IMR-90 (cell line): ENCODE measurements at regions not wholly inside any gene's neighbourhood (a gene's known extent, or its start where the extent isn't known, plus 50 kb on each side); places are given as distances from the start of the nearest gene placed in this dataset.

ENCODE experiments used
- ATAC-seq: fragments of 200-7000 bp; cut with Tn5 transposase; 2 replicates; pipeline ENCODE4 v1.9.1; 2020; ENCODE audit warnings: low read depth, mild to moderate bottlenecking, moderate library complexity
- BruUV-seq: library from RNA; stranded (reverse); fragments of 400-500 nt; replicated peaks from 2 replicates; lab custom pipeline; 2021; lab: Mats Ljungman, UMichigan
- CTCF ChIA-PET: fragments of 300-600 bp; formaldehyde crosslinking; extraction: SDS; loops from one replicate; lab custom pipeline; 2021; ENCODE audit warnings: antibody characterized with exemption; lab: Yijun Ruan, JAX
- POLR2A ChIA-PET: fragments of 300-600 bp; sonication (Branson Sonifier 250); formaldehyde crosslinking; loops from one replicate; lab custom pipeline; 2022; ENCODE audit warnings: antibody characterized with exemption; ENCODE audit not compliant: unreplicated experiment; lab: Charles Lee
- DNase-seq: peaks from one replicate; pipeline ENCODE4 v3.0.0; 2013
- H2AFZ ChIP-seq: replicated peaks from 2 replicates; pipeline ENCODE3; 2013; ENCODE audit warnings: low read length, mild to moderate bottlenecking; ENCODE audit not compliant: poor library complexity
- H2AK5ac ChIP-seq: 2 replicates; pipeline ENCODE4 v1.6.1; 2013; ENCODE audit warnings: low read depth, low read length, inconsistent platforms
- H2AK9ac ChIP-seq: replicated peaks from 2 replicates; pipeline ENCODE3; 2013; ENCODE audit warnings: mild to moderate bottlenecking, low read depth, low read length, moderate library complexity; ENCODE audit not compliant: poor library complexity
- H2BK120ac ChIP-seq: 2 replicates; pipeline ENCODE4 v1.6.1; 2013; ENCODE audit warnings: low read depth, low read length, inconsistent platforms
- H2BK15ac ChIP-seq: 3 replicates; pipeline ENCODE4 v1.6.1; 2013; ENCODE audit warnings: low read depth, low read length, inconsistent platforms
- H2BK20ac ChIP-seq: 2 replicates; pipeline ENCODE4 v1.6.1; 2013; ENCODE audit warnings: low read depth, mild to moderate bottlenecking, inconsistent platforms, low read length, moderate library complexity
- H2BK5ac ChIP-seq: 2 replicates; pipeline ENCODE4 v1.6.1; 2013; ENCODE audit warnings: mild to moderate bottlenecking, low read depth, low read length, inconsistent platforms; ENCODE audit not compliant: poor library complexity, severe bottlenecking
- H3K14ac ChIP-seq: replicated peaks from 2 replicates; pipeline ENCODE4 v1.6.1; 2013; ENCODE audit warnings: low read depth, low read length, inconsistent platforms
- H3K18ac ChIP-seq: 2 replicates; pipeline ENCODE4 v1.6.1; 2013; ENCODE audit warnings: low read depth, low read length, control low read depth
- H3K23ac ChIP-seq: 2 replicates; pipeline ENCODE4 v1.6.1; 2013; ENCODE audit warnings: low read depth, low read length, inconsistent platforms
- H3K27ac ChIP-seq: 2 replicates; pipeline ENCODE4 v1.5.1; 2013; ENCODE audit warnings: mild to moderate bottlenecking, control low read depth, low read length; ENCODE audit not compliant: insufficient read depth
- H3K27me3 ChIP-seq: 2 replicates; pipeline ENCODE4 v1.6.1; 2013; ENCODE audit warnings: low read length; ENCODE audit not compliant: control insufficient read depth, insufficient read depth
- H3K36me3 ChIP-seq: 2 replicates; pipeline ENCODE4 v1.6.1; 2013; ENCODE audit warnings: low read length, mixed read lengths; ENCODE audit not compliant: control insufficient read depth, insufficient read depth
- H3K4ac ChIP-seq: 2 replicates; pipeline ENCODE4 v1.6.1; 2013; ENCODE audit warnings: low read depth, low read length, inconsistent platforms
- H3K4me1 ChIP-seq: 2 replicates; pipeline ENCODE4 v1.6.1; 2013; ENCODE audit warnings: low read length, mixed read lengths; ENCODE audit not compliant: control insufficient read depth, insufficient read depth
- H3K4me2 ChIP-seq: 2 replicates; pipeline ENCODE4 v1.6.1; 2013; ENCODE audit warnings: low read depth, mild to moderate bottlenecking, control low read depth, low read length, moderate library complexity
- H3K4me3 ChIP-seq: 2 replicates; pipeline ENCODE4 v1.5.1; 2013; ENCODE audit warnings: low read depth, mild to moderate bottlenecking, control low read depth, low read length, moderate library complexity; ENCODE audit not compliant: insufficient read depth
- H3K56ac ChIP-seq: 2 replicates; pipeline ENCODE4 v1.6.1; 2013; ENCODE audit warnings: low read length, inconsistent platforms; ENCODE audit not compliant: insufficient read depth; ENCODE audit errors: extremely low read depth
- H3K79me1 ChIP-seq, 2 experiments: 2 replicates each; pipeline ENCODE4 v1.6.1; 2013; ENCODE audit warnings: low read length in 2 of 2, inconsistent platforms in 1 of 2, low read depth in 1 of 2
- H3K9ac ChIP-seq: 2 replicates; pipeline ENCODE4 v1.6.1; 2013; ENCODE audit warnings: low read depth, low read length, control low read depth
- H3K9me1 ChIP-seq: 2 replicates; pipeline ENCODE4 v1.6.1; 2013; ENCODE audit warnings: low read length, inconsistent platforms; ENCODE audit not compliant: insufficient read depth
- H3K9me3 ChIP-seq: 2 replicates; pipeline ENCODE4 v1.6.1; 2013; ENCODE audit warnings: low read length; ENCODE audit not compliant: control insufficient read depth, insufficient read depth
- H4K20me1 ChIP-seq: 2 replicates; pipeline ENCODE4 v1.6.1; 2013; ENCODE audit warnings: low read length, inconsistent platforms; ENCODE audit not compliant: insufficient read depth
- H4K5ac ChIP-seq: 2 replicates; pipeline ENCODE4 v1.6.1; 2013; ENCODE audit warnings: mild to moderate bottlenecking, low read depth, low read length, control low read depth
- H4K8ac ChIP-seq, 2 experiments: 2 replicates each; pipeline ENCODE4 v1.6.1; 2013; ENCODE audit warnings: low read depth in 2 of 2, low read length in 2 of 2, control low read depth in 1 of 2, inconsistent platforms in 1 of 2
- H4K91ac ChIP-seq: 2 replicates; pipeline ENCODE4 v1.6.1; 2013; ENCODE audit warnings: low read depth, low read length, inconsistent platforms; ENCODE audit not compliant: insufficient read depth
- BHLHE40 ChIP-seq: fragments of 150-350 bp; IDR thresholded peaks from 2 replicates; pipeline ENCODE4 v1.6.1; 2016; ENCODE audit warnings: mild to moderate bottlenecking, low read depth, low read length
- CEBPB ChIP-seq: IDR thresholded peaks from 2 replicates; pipeline ENCODE4 v1.6.1; 2012; ENCODE audit warnings: low read depth, low read length, improper control_type of control experiment
- FOS ChIP-seq: fragments of 150-350 bp; IDR thresholded peaks from 2 replicates; pipeline ENCODE4 v1.6.1; 2016; ENCODE audit warnings: low read depth, low read length
- MAZ ChIP-seq: IDR thresholded peaks from 2 replicates; pipeline ENCODE4 v1.6.1; 2012; ENCODE audit warnings: low read depth, mild to moderate bottlenecking, low read length, improper control_type of control experiment, moderate library complexity, borderline replicate concordance
- MXI1 ChIP-seq: IDR thresholded peaks from 2 replicates; pipeline ENCODE4 v1.6.1; 2012; ENCODE audit warnings: low read depth, mild to moderate bottlenecking, low read length, moderate library complexity, borderline replicate concordance
- NFE2L2 ChIP-seq: fragments of 150-350 bp; IDR thresholded peaks from 2 replicates; pipeline ENCODE4 v1.6.1; 2016; ENCODE audit warnings: low read depth, mild to moderate bottlenecking, low read length
- RAD21 ChIP-seq: IDR thresholded peaks from 2 replicates; pipeline ENCODE4 v1.6.1; 2012; ENCODE audit warnings: low read length, improper control_type of control experiment
- RCOR1 ChIP-seq: IDR thresholded peaks from 2 replicates; pipeline ENCODE4 v1.6.1; 2012; ENCODE audit warnings: mild to moderate bottlenecking, low read length, improper control_type of control experiment; ENCODE audit not compliant: insufficient replicate concordance
- SMC3 ChIP-seq: fragments of 150-350 bp; IDR thresholded peaks from 2 replicates; pipeline ENCODE4 v1.6.1; 2016; ENCODE audit warnings: low read depth, mild to moderate bottlenecking, antibody characterized with exemption, low read length, moderate library complexity
- WGBS, 2 experiments: methylation state at CpG; one replicate each; pipeline versions ENCODE4 v1.1.5 to v1.1.7; 2013; ENCODE audit warnings: missing lambda C conversion rate in 2 of 2; ENCODE audit not compliant: insufficient read length in 1 of 2; ENCODE audit errors: extremely low coverage in 2 of 2; 5-methylcytosine and 5-hydroxymethylcytosine counted together
- dilution Hi-C: fragments of 300-500 bp; cut with HindIII; formaldehyde crosslinking; loops from one replicate; pipeline ENCODE4 v1.14.3; 2018; ENCODE audit warnings: low sequenced_read_pairs; ENCODE audit not compliant: unreplicated experiment
- in situ Hi-C: fragments of 300-500 bp; cut with MboI; formaldehyde crosslinking; loops from 3 replicates; pipeline ENCODE4 v1.14.3; 2019; ENCODE audit warnings: low sequenced_read_pairs, inconsistent platforms, mixed read lengths
- intact Hi-C: fragments of 100-400 bp; cut with micrococcal nuclease; formaldehyde crosslinking; loops from 2 replicates; pipeline ENCODE4 v1.10.0; 2022
- TF ChIP-seq, protein P1 (sequence below): fragments of 150-350 bp; IDR thresholded peaks from 2 replicates; pipeline ENCODE4 v1.6.1; 2017; ENCODE audit warnings: mild to moderate bottlenecking, antibody characterized with exemption, low read length, low read depth
- TF ChIP-seq, protein P2 (sequence below): conservative IDR thresholded peaks from 2 replicates; pipeline ENCODE4 v1.5.1; 2012; ENCODE audit warnings: mild to moderate bottlenecking, low read depth, low read length, improper control_type of control experiment

DNA sequence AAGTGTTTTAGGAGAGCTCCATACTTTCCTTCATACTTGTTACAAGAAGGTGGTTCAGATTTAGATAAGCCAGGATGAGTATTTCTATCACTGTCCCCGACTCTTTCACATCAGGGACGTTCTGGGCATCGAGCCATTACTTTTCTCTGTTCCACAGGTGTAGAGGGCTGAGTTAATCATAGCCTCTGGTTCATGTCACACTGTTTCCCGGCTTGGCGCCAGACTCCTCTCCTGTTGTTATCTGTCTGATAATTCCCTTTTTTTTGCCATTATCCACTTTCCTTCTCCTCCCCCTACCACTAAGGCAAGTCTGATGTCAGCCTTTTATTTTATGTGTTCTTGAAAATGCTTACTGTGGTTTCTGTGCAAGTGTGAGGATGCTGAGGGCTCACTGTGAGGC lies 593.4 kb downstream of the UTRN start:
- in situ Hi-C loops = no loop called here
- no peak overlapping the region for H3K4ac ChIP-seq
- H2AK9ac ChIP-seq = no peak overlapping the region
- H3K27ac ChIP-seq = no peak overlapping the region
- no peaks in the 10 kb centered on the region for H3K9me3 ChIP-seq
- H3K23ac ChIP-seq = no peak overlapping the region
- H2AK5ac ChIP-seq = no peak overlapping the region
- H4K8ac ChIP-seq = no peak overlapping the region
- ChIA-PET CTCF (no interaction called here), POLR2A (no interaction called here)
- BruUV-seq = no TSS peak
- no peaks in the 10 kb centered on the region for H3K27me3 ChIP-seq
- H3K4me2 ChIP-seq = no peak overlapping the region
- H3K14ac ChIP-seq = no peak overlapping the region; the same call in 1 of the 2 replicates
- dilution Hi-C loops = no loop called here
- no peak overlapping the region for H2AFZ ChIP-seq
- no peaks in the 10 kb centered on the region for H4K20me1 ChIP-seq
- H2BK20ac ChIP-seq = no peak overlapping the region
- H3K4me1 ChIP-seq = no peaks in the 10 kb centered on the region
- H4K5ac ChIP-seq = no peak overlapping the region
- H3K56ac ChIP-seq = no peak overlapping the region
- no peak overlapping the region for H4K91ac ChIP-seq
- intact Hi-C loops = no loop called here
- no CpG with 5 or more reads among the region's 5 CpGs for WGBS, 2 experiments
- H3K9ac ChIP-seq = no peak overlapping the region
- no peak overlapping the region for H2BK5ac ChIP-seq
- TF ChIP-seq MAZ = no peak
- TF ChIP-seq, protein P1, sequence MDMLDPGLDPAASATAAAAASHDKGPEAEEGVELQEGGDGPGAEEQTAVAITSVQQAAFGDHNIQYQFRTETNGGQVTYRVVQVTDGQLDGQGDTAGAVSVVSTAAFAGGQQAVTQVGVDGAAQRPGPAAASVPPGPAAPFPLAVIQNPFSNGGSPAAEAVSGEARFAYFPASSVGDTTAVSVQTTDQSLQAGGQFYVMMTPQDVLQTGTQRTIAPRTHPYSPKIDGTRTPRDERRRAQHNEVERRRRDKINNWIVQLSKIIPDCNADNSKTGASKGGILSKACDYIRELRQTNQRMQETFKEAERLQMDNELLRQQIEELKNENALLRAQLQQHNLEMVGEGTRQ = no peak
- TF ChIP-seq SMC3 = no peak
- no peak for TF ChIP-seq BHLHE40
- TF ChIP-seq CEBPB = no peak
- no peak for TF ChIP-seq RAD21
- TF ChIP-seq MXI1 = no peak
- TF ChIP-seq NFE2L2 = no peak
- no peak for TF ChIP-seq RCOR1
- TF ChIP-seq, protein P2, sequence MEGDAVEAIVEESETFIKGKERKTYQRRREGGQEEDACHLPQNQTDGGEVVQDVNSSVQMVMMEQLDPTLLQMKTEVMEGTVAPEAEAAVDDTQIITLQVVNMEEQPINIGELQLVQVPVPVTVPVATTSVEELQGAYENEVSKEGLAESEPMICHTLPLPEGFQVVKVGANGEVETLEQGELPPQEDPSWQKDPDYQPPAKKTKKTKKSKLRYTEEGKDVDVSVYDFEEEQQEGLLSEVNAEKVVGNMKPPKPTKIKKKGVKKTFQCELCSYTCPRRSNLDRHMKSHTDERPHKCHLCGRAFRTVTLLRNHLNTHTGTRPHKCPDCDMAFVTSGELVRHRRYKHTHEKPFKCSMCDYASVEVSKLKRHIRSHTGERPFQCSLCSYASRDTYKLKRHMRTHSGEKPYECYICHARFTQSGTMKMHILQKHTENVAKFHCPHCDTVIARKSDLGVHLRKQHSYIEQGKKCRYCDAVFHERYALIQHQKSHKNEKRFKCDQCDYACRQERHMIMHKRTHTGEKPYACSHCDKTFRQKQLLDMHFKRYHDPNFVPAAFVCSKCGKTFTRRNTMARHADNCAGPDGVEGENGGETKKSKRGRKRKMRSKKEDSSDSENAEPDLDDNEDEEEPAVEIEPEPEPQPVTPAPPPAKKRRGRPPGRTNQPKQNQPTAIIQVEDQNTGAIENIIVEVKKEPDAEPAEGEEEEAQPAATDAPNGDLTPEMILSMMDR = no peak
- TF ChIP-seq FOS = no peak
- no peak overlapping the region for H3K18ac ChIP-seq
- no peak overlapping the region for H2BK120ac ChIP-seq
- ATAC-seq = no peak
- H3K36me3 ChIP-seq = no peaks in the 10 kb centered on the region
- no peak for DNase-seq
- no peak overlapping the region for H2BK15ac ChIP-seq
- no peaks in the 10 kb centered on the region for H3K79me1 ChIP-seq
- H3K9me1 ChIP-seq = no peaks in the 10 kb centered on the region; the same call in 1 of the 2 replicates
- no peak overlapping the region for H3K4me3 ChIP-seq
